ENCODE measurements at regions not wholly inside any gene's neighbourhood (a gene's known extent, or its start where the extent isn't known, plus 50 kb on each side); places are given as distances from the start of the nearest gene placed in this dataset.

- Histone ChIP-seq H3K27me3 (ENCODE audit: insufficient read depth, low read depth) (no peaks in the 10 kb centered on the region), H3K4me3 (no peak overlapping the region), H3K36me3 (ENCODE audit: low read depth) (no peaks in the 10 kb centered on the region), H3K9me3 (ENCODE audit: insufficient read depth, low read depth) (no peaks in the 10 kb centered on the region), H3K4me2 (no peak overlapping the region), H3K9me2 (ENCODE audit: insufficient read depth) (no peaks in the 10 kb centered on the region), H3K79me2 (ENCODE audit: low read depth) (no peaks in the 10 kb centered on the region), H3K27ac (no peak overlapping the region), H3F3A (ENCODE audit: insufficient read depth, low read depth) (no peaks in the 10 kb centered on the region), H3K4me1 (replicated peaks; ENCODE audit: insufficient read depth) (no peaks in the 10 kb centered on the region), H4K20me1 (ENCODE audit: insufficient read depth) (no peaks in the 10 kb centered on the region), H2AFZ (no peak overlapping the region)
- intact Hi-C loops (cut with micrococcal nuclease; ENCODE audit: unreplicated experiment) = no loop called here
- ChIA-PET CTCF (no interaction called here), POLR2A (ENCODE audit: unreplicated experiment) (no interaction called here)
- TF ChIP-seq CTCF (conservative IDR thresholded peaks at IDR 0.05) = no peak
- no peak for TF ChIP-seq EZH2 (IDR thresholded peaks at IDR 0.05; ENCODE audit: low read depth)
- no peak for DNase-seq
- no TSS peak for BruUV-seq (replicated peaks)
These were observed 1019.3 kb upstream of the ADGRB3 start for GRCh38 chr6:67615796-67616195.

GRCh38 chr6:67608099-67608749, 1026.9 kb upstream of the ADGRB3 start:
- Histone ChIP-seq H3K4me1 (replicated peaks; ENCODE audit: insufficient read depth) (no peaks in the 10 kb centered on the region), H3K4me3 (no peak overlapping the region), H3K36me3 (ENCODE audit: low read depth) (no peaks in the 10 kb centered on the region), H2AFZ (no peak overlapping the region), H4K20me1 (ENCODE audit: insufficient read depth) (no peaks in the 10 kb centered on the region), H3K27me3 (ENCODE audit: insufficient read depth, low read depth) (no peaks in the 10 kb centered on the region), H3K27ac (no peak overlapping the region), H3K9me2 (ENCODE audit: insufficient read depth) (no peaks in the 10 kb centered on the region), H3K4me2 (no peak overlapping the region), H3K9me3 (ENCODE audit: insufficient read depth, low read depth) (no peaks in the 10 kb centered on the region), H3F3A (ENCODE audit: insufficient read depth, low read depth) (no peaks in the 10 kb centered on the region), H3K79me2 (ENCODE audit: low read depth) (no peaks in the 10 kb centered on the region)
- no peak for DNase-seq
- POLR2A ChIA-PET (ENCODE audit: unreplicated experiment) = no interaction called here
- intact Hi-C loops (cut with micrococcal nuclease; ENCODE audit: unreplicated experiment) = no loop called here
- CTCF ChIA-PET = no interaction called here
- no TSS peak for BruUV-seq (replicated peaks)
- no peak for TF ChIP-seq EZH2 (IDR thresholded peaks at IDR 0.05; ENCODE audit: low read depth)

- Histone ChIP-seq H3K79me2 (ENCODE audit: low read depth) (no peaks in the 10 kb centered on the region), H3K4me3 (no peak overlapping the region), H3K4me2 (no peak overlapping the region), H3K4me1 (replicated peaks; ENCODE audit: insufficient read depth) (no peaks in the 10 kb centered on the region), H2AFZ (no peak overlapping the region), H3K27ac (no peak overlapping the region), H3K36me3 (ENCODE audit: low read depth) (no peaks in the 10 kb centered on the region), H3F3A (ENCODE audit: insufficient read depth, low read depth) (no peaks in the 10 kb centered on the region), H3K27me3 (ENCODE audit: insufficient read depth, low read depth) (no peaks in the 10 kb centered on the region), H3K9me3 (ENCODE audit: insufficient read depth, low read depth) (no peaks in the 10 kb centered on the region), H4K20me1 (ENCODE audit: insufficient read depth) (no peaks in the 10 kb centered on the region), H3K9me2 (ENCODE audit: insufficient read depth) (no peaks in the 10 kb centered on the region)
- no TSS peak for BruUV-seq (replicated peaks)
- CTCF ChIA-PET = no interaction called here
- POLR2A ChIA-PET (ENCODE audit: unreplicated experiment) = no interaction called here
- no peak for TF ChIP-seq CTCF (conservative IDR thresholded peaks at IDR 0.05)
- no peak for TF ChIP-seq EZH2 (IDR thresholded peaks at IDR 0.05; ENCODE audit: low read depth)
- intact Hi-C loops (cut with micrococcal nuclease; ENCODE audit: unreplicated experiment) = no loop called here
- no peak for DNase-seq
These were observed 1027.9 kb upstream of the ADGRB3 start for GRCh38 chr6:67606906-67607828.

Data from PC-9 (cell line).